ENCODE measurements at regions not wholly inside any gene's neighbourhood (a gene's known extent, or its start where the extent isn't known, plus 50 kb on each side); places are given as distances from the start of the nearest gene placed in this dataset.

- TF ChIP-seq FOXP2 (optimal IDR thresholded peaks at IDR 0.05; ENCODE audit: control extremely low read depth, extremely low read length, insufficient read depth) (no peak), EZH2 (IDR thresholded peaks at IDR 0.05) (no peak), POLR2AphosphoS5 (IDR thresholded peaks at IDR 0.05; ENCODE audit: borderline replicate concordance, low read depth, low read length) (no peak)
Observed at GRCh38 chr5:174307656-174308271, 262.3 kb downstream of the NSG2 start.
